ENCODE measurements at regions not wholly inside any gene's neighbourhood (a gene's known extent, or its start where the extent isn't known, plus 50 kb on each side); places are given as distances from the start of the nearest gene placed in this dataset.

DNA sequence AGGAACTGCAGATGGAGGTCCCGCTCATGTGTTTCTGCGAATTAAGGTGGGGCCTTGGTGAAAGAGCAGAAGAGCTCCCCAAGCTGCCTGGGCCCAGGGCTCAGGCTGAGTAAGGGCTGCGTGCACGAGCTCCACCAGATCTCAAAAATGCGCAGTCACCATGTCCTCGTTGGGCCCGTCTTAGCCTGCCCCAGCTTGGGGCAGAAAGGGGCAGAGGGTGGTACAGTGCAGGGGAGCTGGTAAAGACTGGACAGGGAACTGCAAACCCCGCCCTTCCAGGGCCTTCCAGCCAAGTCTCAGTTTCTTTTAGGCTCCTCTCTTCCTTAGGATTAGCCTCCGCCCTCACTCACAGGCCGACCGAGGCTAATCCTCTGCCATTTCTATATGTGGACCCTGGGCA lies 101.6 kb downstream of the FOXF2 start:
- TF ChIP-seq, protein P1, sequence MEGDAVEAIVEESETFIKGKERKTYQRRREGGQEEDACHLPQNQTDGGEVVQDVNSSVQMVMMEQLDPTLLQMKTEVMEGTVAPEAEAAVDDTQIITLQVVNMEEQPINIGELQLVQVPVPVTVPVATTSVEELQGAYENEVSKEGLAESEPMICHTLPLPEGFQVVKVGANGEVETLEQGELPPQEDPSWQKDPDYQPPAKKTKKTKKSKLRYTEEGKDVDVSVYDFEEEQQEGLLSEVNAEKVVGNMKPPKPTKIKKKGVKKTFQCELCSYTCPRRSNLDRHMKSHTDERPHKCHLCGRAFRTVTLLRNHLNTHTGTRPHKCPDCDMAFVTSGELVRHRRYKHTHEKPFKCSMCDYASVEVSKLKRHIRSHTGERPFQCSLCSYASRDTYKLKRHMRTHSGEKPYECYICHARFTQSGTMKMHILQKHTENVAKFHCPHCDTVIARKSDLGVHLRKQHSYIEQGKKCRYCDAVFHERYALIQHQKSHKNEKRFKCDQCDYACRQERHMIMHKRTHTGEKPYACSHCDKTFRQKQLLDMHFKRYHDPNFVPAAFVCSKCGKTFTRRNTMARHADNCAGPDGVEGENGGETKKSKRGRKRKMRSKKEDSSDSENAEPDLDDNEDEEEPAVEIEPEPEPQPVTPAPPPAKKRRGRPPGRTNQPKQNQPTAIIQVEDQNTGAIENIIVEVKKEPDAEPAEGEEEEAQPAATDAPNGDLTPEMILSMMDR (conservative IDR thresholded peaks at IDR 0.05 in 1 of 2, IDR thresholded peaks at IDR 0.05 in 1 of 2; ENCODE audit: extremely low read depth in 1 of 2, insufficient read depth in 1 of 2, low read depth in 1 of 2, low read length in 2 of 2): no peak
- no peak for TF ChIP-seq EZH2 (IDR thresholded peaks at IDR 0.05; ENCODE audit: borderline replicate concordance, low read length)
